ENCODE measurements at regions not wholly inside any gene's neighbourhood (a gene's known extent, or its start where the extent isn't known, plus 50 kb on each side); places are given as distances from the start of the nearest gene placed in this dataset.

DNA sequence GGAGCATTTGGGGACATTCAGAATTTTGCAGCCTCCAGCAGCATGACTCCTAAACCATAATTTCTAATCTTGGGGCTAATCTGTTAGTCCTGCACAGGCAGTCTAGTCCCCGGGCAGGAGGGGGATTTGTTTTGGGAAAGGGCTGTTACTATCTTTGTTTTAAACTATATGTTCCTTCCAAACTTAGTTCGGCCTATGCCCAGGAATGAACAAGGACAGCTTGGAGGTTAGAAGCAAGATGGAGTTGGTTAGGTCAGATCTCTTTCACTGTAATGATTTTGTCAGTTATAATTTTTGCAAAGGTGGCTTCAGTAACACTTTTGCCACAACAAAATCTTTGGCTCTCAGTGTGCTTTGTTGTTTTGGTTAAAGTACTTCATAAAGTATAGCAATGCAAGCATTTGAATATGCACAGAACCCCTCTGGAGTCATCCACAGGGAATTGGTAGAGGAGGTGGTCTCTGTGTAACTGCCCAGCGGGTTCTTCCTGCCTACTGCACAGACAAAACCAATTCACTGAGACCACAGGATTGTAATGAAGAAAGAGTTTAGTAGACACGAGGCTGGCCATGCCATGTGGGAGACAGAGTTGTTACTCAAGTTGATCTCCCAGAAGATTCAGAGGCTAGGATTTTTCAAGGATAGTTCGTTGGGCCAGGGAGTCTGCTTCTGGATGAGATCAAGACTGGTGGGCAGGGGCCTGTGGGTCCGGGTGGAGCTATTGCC is 224.1 kb upstream of the MYLIP start:
- TF ChIP-seq POLR2A (IDR thresholded peaks at IDR 0.05; ENCODE audit: borderline replicate concordance, extremely low read depth, insufficient read depth, insufficient read length) (no peak), POLR2AphosphoS5 (IDR thresholded peaks at IDR 0.05; ENCODE audit: low read depth, low read length) (no peak), CBX3 (IDR thresholded peaks at IDR 0.05; ENCODE audit: low read depth) (no peak), SIN3A (IDR thresholded peaks at IDR 0.05; ENCODE audit: low read depth) (no peak), ELF1 (IDR thresholded peaks at IDR 0.05; ENCODE audit: borderline replicate concordance, low read depth) (no peak), ZNF274 (IDR thresholded peaks at IDR 0.05; ENCODE audit: low read depth, low read length) (no peak), EZH2 (IDR thresholded peaks at IDR 0.05) (no peak), SP1 (IDR thresholded peaks at IDR 0.05; ENCODE audit: low read depth) (no peak)
- TF ChIP-seq, protein P1, sequence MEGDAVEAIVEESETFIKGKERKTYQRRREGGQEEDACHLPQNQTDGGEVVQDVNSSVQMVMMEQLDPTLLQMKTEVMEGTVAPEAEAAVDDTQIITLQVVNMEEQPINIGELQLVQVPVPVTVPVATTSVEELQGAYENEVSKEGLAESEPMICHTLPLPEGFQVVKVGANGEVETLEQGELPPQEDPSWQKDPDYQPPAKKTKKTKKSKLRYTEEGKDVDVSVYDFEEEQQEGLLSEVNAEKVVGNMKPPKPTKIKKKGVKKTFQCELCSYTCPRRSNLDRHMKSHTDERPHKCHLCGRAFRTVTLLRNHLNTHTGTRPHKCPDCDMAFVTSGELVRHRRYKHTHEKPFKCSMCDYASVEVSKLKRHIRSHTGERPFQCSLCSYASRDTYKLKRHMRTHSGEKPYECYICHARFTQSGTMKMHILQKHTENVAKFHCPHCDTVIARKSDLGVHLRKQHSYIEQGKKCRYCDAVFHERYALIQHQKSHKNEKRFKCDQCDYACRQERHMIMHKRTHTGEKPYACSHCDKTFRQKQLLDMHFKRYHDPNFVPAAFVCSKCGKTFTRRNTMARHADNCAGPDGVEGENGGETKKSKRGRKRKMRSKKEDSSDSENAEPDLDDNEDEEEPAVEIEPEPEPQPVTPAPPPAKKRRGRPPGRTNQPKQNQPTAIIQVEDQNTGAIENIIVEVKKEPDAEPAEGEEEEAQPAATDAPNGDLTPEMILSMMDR (IDR thresholded peaks at IDR 0.05 in 2 of 3, conservative IDR thresholded peaks at IDR 0.05 in 1 of 3; ENCODE audit: borderline replicate concordance in 1 of 3, insufficient read depth in 1 of 3, low read depth in 2 of 3, low read length in 2 of 3): no peak
- TF ChIP-seq, protein P2, sequence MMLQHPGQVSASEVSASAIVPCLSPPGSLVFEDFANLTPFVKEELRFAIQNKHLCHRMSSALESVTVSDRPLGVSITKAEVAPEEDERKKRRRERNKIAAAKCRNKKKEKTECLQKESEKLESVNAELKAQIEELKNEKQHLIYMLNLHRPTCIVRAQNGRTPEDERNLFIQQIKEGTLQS (IDR thresholded peaks at IDR 0.05): no peak
- TF ChIP-seq, protein P3, sequence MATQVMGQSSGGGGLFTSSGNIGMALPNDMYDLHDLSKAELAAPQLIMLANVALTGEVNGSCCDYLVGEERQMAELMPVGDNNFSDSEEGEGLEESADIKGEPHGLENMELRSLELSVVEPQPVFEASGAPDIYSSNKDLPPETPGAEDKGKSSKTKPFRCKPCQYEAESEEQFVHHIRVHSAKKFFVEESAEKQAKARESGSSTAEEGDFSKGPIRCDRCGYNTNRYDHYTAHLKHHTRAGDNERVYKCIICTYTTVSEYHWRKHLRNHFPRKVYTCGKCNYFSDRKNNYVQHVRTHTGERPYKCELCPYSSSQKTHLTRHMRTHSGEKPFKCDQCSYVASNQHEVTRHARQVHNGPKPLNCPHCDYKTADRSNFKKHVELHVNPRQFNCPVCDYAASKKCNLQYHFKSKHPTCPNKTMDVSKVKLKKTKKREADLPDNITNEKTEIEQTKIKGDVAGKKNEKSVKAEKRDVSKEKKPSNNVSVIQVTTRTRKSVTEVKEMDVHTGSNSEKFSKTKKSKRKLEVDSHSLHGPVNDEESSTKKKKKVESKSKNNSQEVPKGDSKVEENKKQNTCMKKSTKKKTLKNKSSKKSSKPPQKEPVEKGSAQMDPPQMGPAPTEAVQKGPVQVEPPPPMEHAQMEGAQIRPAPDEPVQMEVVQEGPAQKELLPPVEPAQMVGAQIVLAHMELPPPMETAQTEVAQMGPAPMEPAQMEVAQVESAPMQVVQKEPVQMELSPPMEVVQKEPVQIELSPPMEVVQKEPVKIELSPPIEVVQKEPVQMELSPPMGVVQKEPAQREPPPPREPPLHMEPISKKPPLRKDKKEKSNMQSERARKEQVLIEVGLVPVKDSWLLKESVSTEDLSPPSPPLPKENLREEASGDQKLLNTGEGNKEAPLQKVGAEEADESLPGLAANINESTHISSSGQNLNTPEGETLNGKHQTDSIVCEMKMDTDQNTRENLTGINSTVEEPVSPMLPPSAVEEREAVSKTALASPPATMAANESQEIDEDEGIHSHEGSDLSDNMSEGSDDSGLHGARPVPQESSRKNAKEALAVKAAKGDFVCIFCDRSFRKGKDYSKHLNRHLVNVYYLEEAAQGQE (IDR thresholded peaks at IDR 0.05; ENCODE audit: low read depth): no peak
